T-helper 1 cell treated with Interleukin-12 subunit alpha and Interleukin-12 subunit beta and Interleukin-4 antibody, amounts not matched to agents 30 ng/mL and 1 ng/mL, for 36 hours (primary cell): ENCODE measurements at regions not wholly inside any gene's neighbourhood (a gene's known extent, or its start where the extent isn't known, plus 50 kb on each side); places are given as distances from the start of the nearest gene placed in this dataset.

Experiments used
- intact Hi-C: fragments of 100-400 bp; cut with micrococcal nuclease; formaldehyde crosslinking; loops from one replicate; pipeline ENCODE4 v1.15.1; 2024

GRCh38 chr4:31097999-31098398 lies 377.8 kb downstream of the PCDH7 start:
- intact Hi-C loops = no loop called here

- intact Hi-C loops = no loop called here
Measured at GRCh38 chr4:31100536-31100935, 380.4 kb downstream of the PCDH7 start.

- intact Hi-C loops = no loop called here
Measured at GRCh38 chr4:31104043-31104442, 383.9 kb downstream of the PCDH7 start.

GRCh38 chr4:31104577-31104976 lies 384.4 kb downstream of the PCDH7 start:
- intact Hi-C loops = no loop called here

GRCh38 chr4:31106419-31106818 lies 386.2 kb downstream of the PCDH7 start:
- intact Hi-C loops = no loop called here

- intact Hi-C loops = no loop called here
Measured at GRCh38 chr4:31107362-31107761, 387.2 kb downstream of the PCDH7 start.

GRCh38 chr4:31108762-31109161 lies 388.6 kb downstream of the PCDH7 start:
- intact Hi-C loops = no loop called here

- intact Hi-C loops = no loop called here
Measured at GRCh38 chr4:31111790-31112189, 391.6 kb downstream of the PCDH7 start.

GRCh38 chr4:31114816-31115215 lies 394.6 kb downstream of the PCDH7 start:
- intact Hi-C loops = no loop called here

GRCh38 chr4:31124008-31124585 lies 403.9 kb downstream of the PCDH7 start:
- intact Hi-C loops = no loop called here

GRCh38 chr4:31125061-31125460 lies 404.9 kb downstream of the PCDH7 start:
- intact Hi-C loops = no loop called here

GRCh38 chr4:31125496-31125895 lies 405.3 kb downstream of the PCDH7 start:
- intact Hi-C loops = no loop called here

GRCh38 chr4:31126881-31127398 lies 406.8 kb downstream of the PCDH7 start:
- intact Hi-C loops = no loop called here

GRCh38 chr4:31130930-31131329 lies 410.8 kb downstream of the PCDH7 start:
- intact Hi-C loops = no loop called here

GRCh38 chr4:31134720-31135119 lies 414.6 kb downstream of the PCDH7 start:
- intact Hi-C loops = no loop called here

- intact Hi-C loops = no loop called here
Measured at GRCh38 chr4:31139767-31140166, 419.6 kb downstream of the PCDH7 start.

- intact Hi-C loops = no loop called here
Measured at GRCh38 chr4:31141095-31141831, 421.1 kb downstream of the PCDH7 start.

- intact Hi-C loops = no loop called here
Measured at GRCh38 chr4:31141832-31142142, 421.6 kb downstream of the PCDH7 start.

GRCh38 chr4:31146366-31146765 lies 426.2 kb downstream of the PCDH7 start:
- intact Hi-C loops = no loop called here

GRCh38 chr4:31148990-31149389 lies 428.8 kb downstream of the PCDH7 start:
- intact Hi-C loops = no loop called here

GRCh38 chr4:31156221-31156620 lies 436.1 kb downstream of the PCDH7 start:
- intact Hi-C loops = no loop called here

- intact Hi-C loops = no loop called here
Measured at GRCh38 chr4:31160146-31160545, 440.0 kb downstream of the PCDH7 start.

- intact Hi-C loops = no loop called here
Measured at GRCh38 chr4:31169846-31170245, 449.7 kb downstream of the PCDH7 start.
